ENCODE measurements at regions not wholly inside any gene's neighbourhood (a gene's known extent, or its start where the extent isn't known, plus 50 kb on each side); places are given as distances from the start of the nearest gene placed in this dataset.
A peak's percentile ranks its signal among the peaks of the same experiment; 100 is the strongest.

DNA sequence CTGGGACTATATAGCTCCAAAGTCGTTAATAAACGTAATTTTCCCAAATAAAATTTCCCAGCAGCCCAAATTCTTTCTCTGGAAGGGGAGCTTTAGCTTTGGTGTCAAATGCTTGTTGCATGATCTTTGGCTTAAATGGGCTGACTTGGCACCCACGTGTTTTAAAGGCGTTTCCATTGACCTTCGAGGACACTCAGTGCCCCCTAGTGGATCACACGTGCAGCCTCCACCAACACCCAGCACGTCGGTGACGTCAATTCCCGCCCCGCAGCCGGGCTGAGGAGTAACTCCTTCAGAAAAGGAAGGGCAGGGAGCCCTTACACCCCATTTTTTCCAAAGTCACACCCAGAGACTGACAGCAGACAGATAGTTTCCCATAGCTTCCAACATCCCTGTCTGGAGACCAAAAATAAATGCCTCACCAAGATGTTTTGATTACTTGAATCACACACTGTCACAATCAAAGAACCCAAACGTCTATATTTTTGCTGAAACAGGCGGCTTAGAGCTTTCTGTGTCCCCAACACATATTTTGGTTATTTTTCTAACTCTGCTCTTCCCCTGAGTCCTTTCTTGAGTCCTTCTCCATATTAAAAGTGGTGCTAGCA lies 707.9 kb downstream of the AACS start:
- in situ Hi-C loops (cut with MboI): no loop called here
- H3K4me3 ChIP-seq: no peak overlapping the region
- H4K20me1 ChIP-seq (ENCODE audit: insufficient read depth): no peaks in the 10 kb centered on the region
- no peaks in the 10 kb centered on the region for H3F3A ChIP-seq (ENCODE audit: insufficient read depth)
- TF ChIP-seq EZH2phosphoT487 (IDR thresholded peaks at IDR 0.05; ENCODE audit: insufficient read depth, low read depth) (no peak), EZH2 (IDR thresholded peaks at IDR 0.05; ENCODE audit: insufficient read depth, poor library complexity, severe bottlenecking) (no peak)
- H3K27ac ChIP-seq: no peak overlapping the region
- H2AFZ ChIP-seq: no peak overlapping the region
- no peaks in the 10 kb centered on the region for H3K4me1 ChIP-seq (ENCODE audit: insufficient read depth)
- H3K36me3 ChIP-seq (ENCODE audit: low read depth): no peaks in the 10 kb centered on the region
- no peak overlapping the region for H3K4me2 ChIP-seq (ENCODE audit: unreplicated experiment)
- no peak overlapping the region for H3K9ac ChIP-seq
- WGBS, 2 experiments (ENCODE audit: low coverage in 1 of 2, low lambda C conversion rate in 2 of 2, missing lambda C conversion rate in 2 of 2): 4 to 6% methylated on average over 14 of the region's 14 CpGs
- H3K9me3 ChIP-seq (ENCODE audit: low read depth): peaks cover 3% of the 10 kb centered on the region
- peak; percentile 2 for DNase-seq
- no peaks in the 10 kb centered on the region for H3K79me2 ChIP-seq (ENCODE audit: insufficient read depth)
- no peaks in the 10 kb centered on the region for H3K27me3 ChIP-seq (replicated peaks; ENCODE audit: insufficient read depth)
- no peaks in the 10 kb centered on the region for H3K9me2 ChIP-seq (ENCODE audit: insufficient read depth)

DNA sequence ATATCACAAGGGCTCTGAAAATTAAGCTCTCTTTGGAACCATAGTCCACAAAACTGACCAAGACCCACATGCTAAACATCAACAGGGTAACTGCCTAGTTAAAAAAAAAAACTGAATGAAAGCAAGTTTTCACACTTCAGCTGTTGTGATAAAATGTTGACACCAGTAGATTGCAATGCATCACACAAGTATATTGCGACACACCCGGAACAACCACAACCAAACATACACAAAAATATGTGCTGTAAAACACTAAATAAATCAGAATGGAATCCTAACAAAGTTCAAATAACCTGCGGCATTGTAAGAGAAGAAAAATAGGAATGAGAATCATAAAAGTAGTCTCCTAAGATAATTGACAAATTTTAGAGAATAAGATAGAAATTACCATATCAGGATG lies 710.3 kb downstream of the AACS start:
- TF ChIP-seq EZH2 (IDR thresholded peaks at IDR 0.05; ENCODE audit: insufficient read depth, poor library complexity, severe bottlenecking) (no peak), EZH2phosphoT487 (IDR thresholded peaks at IDR 0.05; ENCODE audit: insufficient read depth, low read depth) (no peak)

DNA sequence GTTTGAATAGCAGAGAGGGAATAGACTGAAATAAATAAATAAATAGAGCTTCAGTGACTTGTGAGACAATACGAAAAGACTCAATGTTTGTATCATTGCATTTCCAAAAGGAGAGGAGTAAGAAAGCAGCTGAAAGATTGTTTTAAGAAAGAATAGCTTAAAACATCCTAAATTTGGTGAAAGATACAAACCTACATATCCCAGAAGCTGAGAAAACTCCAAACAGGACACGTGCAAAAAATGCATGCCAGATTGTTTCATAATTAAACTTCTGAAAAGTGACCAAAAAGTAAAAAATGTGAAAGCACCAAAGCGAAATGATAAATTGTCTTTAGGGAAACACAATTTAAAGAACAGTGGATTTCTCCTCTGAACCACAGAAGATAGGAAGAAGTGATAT lies 711.0 kb downstream of the AACS start:
- peaks cover 3% of the 10 kb centered on the region for H3K9me3 ChIP-seq (ENCODE audit: low read depth)
- in situ Hi-C loops (cut with MboI): no loop called here
- H3K27ac ChIP-seq: no peak overlapping the region
- H4K20me1 ChIP-seq (ENCODE audit: insufficient read depth): no peaks in the 10 kb centered on the region
- DNase-seq: no peak
- no peaks in the 10 kb centered on the region for H3K9me2 ChIP-seq (ENCODE audit: insufficient read depth)
- 25 to 32% methylated on average over 3 of the region's 3 CpGs for WGBS, 2 experiments (ENCODE audit: low coverage in 1 of 2, low lambda C conversion rate in 2 of 2, missing lambda C conversion rate in 2 of 2)
- H3K4me3 ChIP-seq: no peak overlapping the region
- H3K4me1 ChIP-seq (ENCODE audit: insufficient read depth): no peaks in the 10 kb centered on the region
- no peaks in the 10 kb centered on the region for H3F3A ChIP-seq (ENCODE audit: insufficient read depth)
- no peaks in the 10 kb centered on the region for H3K79me2 ChIP-seq (ENCODE audit: insufficient read depth)
- no peaks in the 10 kb centered on the region for H3K36me3 ChIP-seq (ENCODE audit: low read depth)
- TF ChIP-seq EZH2phosphoT487 (IDR thresholded peaks at IDR 0.05; ENCODE audit: insufficient read depth, low read depth) (no peak), EZH2 (IDR thresholded peaks at IDR 0.05; ENCODE audit: insufficient read depth, poor library complexity, severe bottlenecking) (no peak)
- no peaks in the 10 kb centered on the region for H3K27me3 ChIP-seq (replicated peaks; ENCODE audit: insufficient read depth)
- H3K4me2 ChIP-seq (ENCODE audit: unreplicated experiment): no peak overlapping the region
- no peak overlapping the region for H3K9ac ChIP-seq
- no peak overlapping the region for H2AFZ ChIP-seq

More for the DNA sequence above, 710.3 kb downstream of the AACS start:
- Histone ChIP-seq H3K36me3 (ENCODE audit: low read depth) (no peaks in the 10 kb centered on the region), H3K9me2 (ENCODE audit: insufficient read depth) (no peaks in the 10 kb centered on the region), H3K4me1 (ENCODE audit: insufficient read depth) (no peaks in the 10 kb centered on the region), H3K9me3 (ENCODE audit: low read depth) (peaks cover 3% of the 10 kb centered on the region), H3K4me2 (ENCODE audit: unreplicated experiment) (no peak overlapping the region), H3K27ac (no peak overlapping the region), H2AFZ (no peak overlapping the region), H3K4me3 (no peak overlapping the region), H3F3A (ENCODE audit: insufficient read depth) (no peaks in the 10 kb centered on the region), H3K79me2 (ENCODE audit: insufficient read depth) (no peaks in the 10 kb centered on the region), H3K27me3 (replicated peaks; ENCODE audit: insufficient read depth) (no peaks in the 10 kb centered on the region), H3K9ac (no peak overlapping the region), H4K20me1 (ENCODE audit: insufficient read depth) (no peaks in the 10 kb centered on the region)
- WGBS, 2 experiments (ENCODE audit: low coverage in 1 of 2, low lambda C conversion rate in 2 of 2, missing lambda C conversion rate in 2 of 2): 29 to 30% methylated on average over 3 of the region's 3 CpGs
- in situ Hi-C loops (cut with MboI): no loop called here
- no peak for DNase-seq

DNA sequence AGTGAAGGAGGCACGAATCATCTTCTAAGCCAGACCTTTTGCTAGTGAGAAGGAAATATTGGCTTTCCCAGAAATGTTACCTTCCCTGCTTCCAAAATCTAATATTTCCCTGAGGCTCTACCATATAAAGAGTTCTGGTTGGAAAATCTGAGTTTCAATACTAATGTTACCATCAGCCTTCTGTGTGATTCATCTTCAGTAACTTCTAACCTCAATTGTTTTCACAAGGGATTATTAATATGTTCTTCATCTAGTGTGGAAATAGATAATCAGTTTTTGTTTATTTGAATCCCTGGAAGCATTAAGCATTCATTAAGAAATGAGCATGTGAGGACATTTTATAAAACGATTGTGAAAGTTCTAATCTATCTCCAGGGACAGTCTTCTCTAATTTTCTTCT lies 720.9 kb downstream of the AACS start:
- no peaks in the 10 kb centered on the region for H3K36me3 ChIP-seq (ENCODE audit: low read depth)
- H3K27ac ChIP-seq: no peak overlapping the region
- no peak for DNase-seq
- H2AFZ ChIP-seq: no peak overlapping the region
- H3K27me3 ChIP-seq (replicated peaks; ENCODE audit: insufficient read depth): no peaks in the 10 kb centered on the region
- no peaks in the 10 kb centered on the region for H3K79me2 ChIP-seq (ENCODE audit: insufficient read depth)
- no peaks in the 10 kb centered on the region for H4K20me1 ChIP-seq (ENCODE audit: insufficient read depth)
- H3K9ac ChIP-seq: no peak overlapping the region
- H3F3A ChIP-seq (ENCODE audit: insufficient read depth): no peaks in the 10 kb centered on the region
- no peaks in the 10 kb centered on the region for H3K9me2 ChIP-seq (ENCODE audit: insufficient read depth)
- in situ Hi-C loops (cut with MboI): no loop called here
- 1 to 2% methylated on average over 2 of the region's 2 CpGs for WGBS, 2 experiments (ENCODE audit: low coverage in 1 of 2, low lambda C conversion rate in 2 of 2, missing lambda C conversion rate in 2 of 2)
- no peak overlapping the region for H3K4me2 ChIP-seq (ENCODE audit: unreplicated experiment)
- H3K9me3 ChIP-seq (ENCODE audit: low read depth): no peaks in the 10 kb centered on the region
- no peaks in the 10 kb centered on the region for H3K4me1 ChIP-seq (ENCODE audit: insufficient read depth)
- H3K4me3 ChIP-seq: no peak overlapping the region
- TF ChIP-seq EZH2phosphoT487 (IDR thresholded peaks at IDR 0.05; ENCODE audit: insufficient read depth, low read depth) (no peak), EZH2 (IDR thresholded peaks at IDR 0.05; ENCODE audit: insufficient read depth, poor library complexity, severe bottlenecking) (no peak)

DNA sequence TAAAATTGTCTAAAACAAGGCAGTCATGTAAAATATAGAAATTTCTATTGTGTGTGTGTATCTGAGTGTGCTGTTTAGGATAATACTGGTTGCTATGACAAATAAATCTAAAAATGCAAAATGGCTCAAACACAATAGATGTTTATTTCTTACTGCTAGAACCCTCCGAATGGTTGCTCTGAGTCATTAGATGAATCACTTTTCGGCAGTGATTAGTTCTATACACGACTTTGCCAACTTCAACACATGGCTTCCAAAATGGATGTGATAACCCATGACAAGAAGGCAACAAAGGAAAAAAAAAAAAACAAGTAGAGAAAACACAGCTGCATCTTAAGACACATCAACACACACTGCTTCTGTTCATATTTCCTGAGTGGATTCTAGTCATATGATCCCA lies 729.2 kb downstream of the AACS start:
- in situ Hi-C loops (cut with MboI): no loop called here
- H3K27me3 ChIP-seq (replicated peaks; ENCODE audit: insufficient read depth): no peaks in the 10 kb centered on the region
- H3K79me2 ChIP-seq (ENCODE audit: insufficient read depth): no peaks in the 10 kb centered on the region
- no peaks in the 10 kb centered on the region for H3K36me3 ChIP-seq (ENCODE audit: low read depth)
- no peak for DNase-seq
- no peaks in the 10 kb centered on the region for H3K9me2 ChIP-seq (ENCODE audit: insufficient read depth)
- no peaks in the 10 kb centered on the region for H3K4me1 ChIP-seq (ENCODE audit: insufficient read depth)
- no peaks in the 10 kb centered on the region for H3K9me3 ChIP-seq (ENCODE audit: low read depth)
- no peak for TF ChIP-seq EZH2 (IDR thresholded peaks at IDR 0.05; ENCODE audit: insufficient read depth, poor library complexity, severe bottlenecking)
- no peak for TF ChIP-seq EZH2phosphoT487 (IDR thresholded peaks at IDR 0.05; ENCODE audit: insufficient read depth, low read depth)
- H2AFZ ChIP-seq: no peak overlapping the region
- no peak overlapping the region for H3K4me2 ChIP-seq (ENCODE audit: unreplicated experiment)
- H3K27ac ChIP-seq: no peak overlapping the region
- H4K20me1 ChIP-seq (ENCODE audit: insufficient read depth): no peaks in the 10 kb centered on the region
- no peak overlapping the region for H3K9ac ChIP-seq
- H3F3A ChIP-seq (ENCODE audit: insufficient read depth): no peaks in the 10 kb centered on the region
- 2 to 6% methylated on average over 3 of the region's 3 CpGs for WGBS, 2 experiments (ENCODE audit: low coverage in 1 of 2, low lambda C conversion rate in 2 of 2, missing lambda C conversion rate in 2 of 2)
- H3K4me3 ChIP-seq: no peak overlapping the region

All from GM23248 (cell line).